SK-N-SH treated with all-trans-retinoic acid at 6 μM for 48 hours (cell line): ENCODE measurements at regions not wholly inside any gene's neighbourhood (a gene's known extent, or its start where the extent isn't known, plus 50 kb on each side); places are given as distances from the start of the nearest gene placed in this dataset.

Experiments used
- ATAC-seq: fragments of 200-7000 bp; cut with Tn5 transposase; 3 replicates; pipeline ENCODE4 v1.9.1; 2020; ENCODE audit warnings: mild to moderate bottlenecking, moderate library complexity
- ARNTL ChIP-seq: fragments of 450-650 bp; formaldehyde crosslinking; IDR thresholded peaks from 2 replicates; pipeline ENCODE4 v1.5.0; 2020; ENCODE audit warnings: low read depth, mild to moderate bottlenecking, moderate library complexity, borderline replicate concordance
- BACH2 ChIP-seq: fragments of 250-450 bp; sonication (Bioruptor Pico); IDR thresholded peaks from 2 replicates; pipeline ENCODE4 v1.9.0; 2021; ENCODE audit warnings: mild to moderate bottlenecking, borderline replicate concordance
- CREB5 ChIP-seq: fragments of 250-450 bp; sonication (Bioruptor Pico); IDR thresholded peaks from 2 replicates; pipeline ENCODE4 v1.5.1; 2020; ENCODE audit warnings: low read depth, mild to moderate bottlenecking, moderate library complexity
- CSDC2 ChIP-seq: fragments of 250-450 bp; sonication (Bioruptor Pico); IDR thresholded peaks from 2 replicates; pipeline ENCODE4 v1.5.0; 2020; ENCODE audit warnings: mild to moderate bottlenecking, moderate library complexity
- ESRRG ChIP-seq: fragments of 250-450 bp; sonication (Bioruptor Pico); IDR thresholded peaks from 2 replicates; pipeline ENCODE4 v1.6.1; 2021; ENCODE audit warnings: mild to moderate bottlenecking
- GLIS3 ChIP-seq: fragments of 250-450 bp; sonication (Bioruptor Pico); IDR thresholded peaks from 2 replicates; pipeline ENCODE4 v1.5.0; 2020; ENCODE audit warnings: mild to moderate bottlenecking, moderate library complexity
- ISL1 ChIP-seq: fragments of 250-450 bp; sonication (Bioruptor Pico); IDR thresholded peaks from 2 replicates; pipeline ENCODE4 v2.1.2; 2022; ENCODE audit warnings: mild to moderate bottlenecking, moderate library complexity
- OSR1 ChIP-seq: fragments of 250-450 bp; sonication (Bioruptor Pico); IDR thresholded peaks from 2 replicates; pipeline ENCODE4 v1.8.0; 2022; ENCODE audit warnings: moderate library complexity, mild to moderate bottlenecking, inconsistent platforms
- POU6F1 ChIP-seq: fragments of 250-450 bp; sonication (Bioruptor Pico); IDR thresholded peaks from 2 replicates; pipeline ENCODE4 v1.8.0; 2021; ENCODE audit warnings: low read depth, mild to moderate bottlenecking, moderate library complexity, borderline replicate concordance
- PPARA ChIP-seq: fragments of 250-450 bp; sonication (Bioruptor Pico); IDR thresholded peaks from 2 replicates; pipeline ENCODE4 v1.5.0; 2020; ENCODE audit warnings: mild to moderate bottlenecking, borderline replicate concordance
- RARB ChIP-seq: fragments of 250-450 bp; sonication (Bioruptor Pico); IDR thresholded peaks from 2 replicates; pipeline ENCODE4 v1.8.0; 2021; ENCODE audit warnings: mild to moderate bottlenecking, moderate library complexity
- TCF4 ChIP-seq: fragments of 250-450 bp; sonication (Bioruptor Pico); IDR thresholded peaks from 2 replicates; pipeline ENCODE4 v1.8.0; 2021; ENCODE audit warnings: mild to moderate bottlenecking, moderate library complexity, borderline replicate concordance
- TOX ChIP-seq: fragments of 250-450 bp; sonication (Bioruptor Pico); IDR thresholded peaks from 2 replicates; pipeline ENCODE4 v1.8.0; 2021; ENCODE audit warnings: mild to moderate bottlenecking, moderate library complexity, borderline replicate concordance
- ZC3H10 ChIP-seq: fragments of 250-450 bp; sonication (Bioruptor Pico); IDR thresholded peaks from 2 replicates; pipeline ENCODE4 v1.5.1; 2021; ENCODE audit warnings: mild to moderate bottlenecking, moderate library complexity
- ZFP3 ChIP-seq: fragments of 250-450 bp; sonication (Bioruptor Pico); IDR thresholded peaks from 2 replicates; pipeline ENCODE4 v1.5.0; 2020; ENCODE audit warnings: mild to moderate bottlenecking, moderate library complexity
- ZFP30 ChIP-seq: fragments of 450-650 bp; formaldehyde crosslinking; IDR thresholded peaks from 2 replicates; pipeline ENCODE4 v1.5.0; 2022; ENCODE audit warnings: mild to moderate bottlenecking, moderate library complexity
- ZNF565 ChIP-seq: fragments of 450-650 bp; formaldehyde crosslinking; conservative IDR thresholded peaks from 2 replicates; pipeline ENCODE4 v1.5.0; 2020; ENCODE audit warnings: low read depth, mild to moderate bottlenecking, moderate library complexity
- ZNF70 ChIP-seq: fragments of 450-650 bp; formaldehyde crosslinking; IDR thresholded peaks from 2 replicates; pipeline ENCODE4 v1.5.0; 2020; ENCODE audit warnings: mild to moderate bottlenecking, moderate library complexity
- ZNF8 ChIP-seq: fragments of 450-650 bp; formaldehyde crosslinking; IDR thresholded peaks from 2 replicates; pipeline ENCODE4 v1.5.0; 2020; ENCODE audit warnings: mild to moderate bottlenecking, moderate library complexity
- TF ChIP-seq, protein P1 (sequence below): fragments of 250-450 bp; sonication (Bioruptor Pico); IDR thresholded peaks from 2 replicates; pipeline ENCODE4 v1.5.1; 2021; ENCODE audit warnings: mild to moderate bottlenecking, moderate library complexity
- TF ChIP-seq, protein P2 (sequence below): fragments of 250-450 bp; sonication (Bioruptor Pico); IDR thresholded peaks from 2 replicates; pipeline ENCODE4 v1.8.0; 2020; ENCODE audit warnings: mild to moderate bottlenecking, moderate library complexity, borderline replicate concordance
- TF ChIP-seq, protein P3 (sequence below): fragments of 250-450 bp; sonication (Bioruptor Pico); IDR thresholded peaks from 2 replicates; pipeline ENCODE4 v1.5.0; 2020; ENCODE audit warnings: mild to moderate bottlenecking, moderate library complexity

- ATAC-seq = peak; percentile 20; the same call in 1 of the 3 replicates
- TF ChIP-seq ESRRG (CRISPR knock-in tag) (no peak), BACH2 (CRISPR knock-in tag) (no peak), RARB (CRISPR knock-in tag) (no peak), ARNTL (CRISPR knock-in tag) (no peak), TCF4 (CRISPR knock-in tag) (no peak), ZNF70 (CRISPR knock-in tag) (no peak), CREB5 (CRISPR knock-in tag) (no peak), PPARA (CRISPR knock-in tag) (no peak), ISL1 (CRISPR knock-in tag) (no peak), POU6F1 (CRISPR knock-in tag) (no peak), CSDC2 (CRISPR knock-in tag) (no peak), ZNF565 (CRISPR knock-in tag) (no peak), ZFP3 (CRISPR knock-in tag) (no peak), TOX (no peak), OSR1 (no peak), ZC3H10 (CRISPR knock-in tag) (no peak)
- TF ChIP-seq, protein P1, sequence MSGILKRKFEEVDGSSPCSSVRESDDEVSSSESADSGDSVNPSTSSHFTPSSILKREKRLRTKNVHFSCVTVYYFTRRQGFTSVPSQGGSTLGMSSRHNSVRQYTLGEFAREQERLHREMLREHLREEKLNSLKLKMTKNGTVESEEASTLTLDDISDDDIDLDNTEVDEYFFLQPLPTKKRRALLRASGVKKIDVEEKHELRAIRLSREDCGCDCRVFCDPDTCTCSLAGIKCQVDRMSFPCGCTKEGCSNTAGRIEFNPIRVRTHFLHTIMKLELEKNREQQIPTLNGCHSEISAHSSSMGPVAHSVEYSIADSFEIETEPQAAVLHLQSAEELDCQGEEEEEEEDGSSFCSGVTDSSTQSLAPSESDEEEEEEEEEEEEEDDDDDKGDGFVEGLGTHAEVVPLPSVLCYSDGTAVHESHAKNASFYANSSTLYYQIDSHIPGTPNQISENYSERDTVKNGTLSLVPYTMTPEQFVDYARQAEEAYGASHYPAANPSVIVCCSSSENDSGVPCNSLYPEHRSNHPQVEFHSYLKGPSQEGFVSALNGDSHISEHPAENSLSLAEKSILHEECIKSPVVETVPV (CRISPR knock-in tag) = no peak
- TF ChIP-seq, protein P2, sequence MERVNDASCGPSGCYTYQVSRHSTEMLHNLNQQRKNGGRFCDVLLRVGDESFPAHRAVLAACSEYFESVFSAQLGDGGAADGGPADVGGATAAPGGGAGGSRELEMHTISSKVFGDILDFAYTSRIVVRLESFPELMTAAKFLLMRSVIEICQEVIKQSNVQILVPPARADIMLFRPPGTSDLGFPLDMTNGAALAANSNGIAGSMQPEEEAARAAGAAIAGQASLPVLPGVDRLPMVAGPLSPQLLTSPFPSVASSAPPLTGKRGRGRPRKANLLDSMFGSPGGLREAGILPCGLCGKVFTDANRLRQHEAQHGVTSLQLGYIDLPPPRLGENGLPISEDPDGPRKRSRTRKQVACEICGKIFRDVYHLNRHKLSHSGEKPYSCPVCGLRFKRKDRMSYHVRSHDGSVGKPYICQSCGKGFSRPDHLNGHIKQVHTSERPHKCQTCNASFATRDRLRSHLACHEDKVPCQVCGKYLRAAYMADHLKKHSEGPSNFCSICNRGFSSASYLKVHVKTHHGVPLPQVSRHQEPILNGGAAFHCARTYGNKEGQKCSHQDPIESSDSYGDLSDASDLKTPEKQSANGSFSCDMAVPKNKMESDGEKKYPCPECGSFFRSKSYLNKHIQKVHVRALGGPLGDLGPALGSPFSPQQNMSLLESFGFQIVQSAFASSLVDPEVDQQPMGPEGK (CRISPR knock-in tag) = no peak
- TF ChIP-seq, protein P3, sequence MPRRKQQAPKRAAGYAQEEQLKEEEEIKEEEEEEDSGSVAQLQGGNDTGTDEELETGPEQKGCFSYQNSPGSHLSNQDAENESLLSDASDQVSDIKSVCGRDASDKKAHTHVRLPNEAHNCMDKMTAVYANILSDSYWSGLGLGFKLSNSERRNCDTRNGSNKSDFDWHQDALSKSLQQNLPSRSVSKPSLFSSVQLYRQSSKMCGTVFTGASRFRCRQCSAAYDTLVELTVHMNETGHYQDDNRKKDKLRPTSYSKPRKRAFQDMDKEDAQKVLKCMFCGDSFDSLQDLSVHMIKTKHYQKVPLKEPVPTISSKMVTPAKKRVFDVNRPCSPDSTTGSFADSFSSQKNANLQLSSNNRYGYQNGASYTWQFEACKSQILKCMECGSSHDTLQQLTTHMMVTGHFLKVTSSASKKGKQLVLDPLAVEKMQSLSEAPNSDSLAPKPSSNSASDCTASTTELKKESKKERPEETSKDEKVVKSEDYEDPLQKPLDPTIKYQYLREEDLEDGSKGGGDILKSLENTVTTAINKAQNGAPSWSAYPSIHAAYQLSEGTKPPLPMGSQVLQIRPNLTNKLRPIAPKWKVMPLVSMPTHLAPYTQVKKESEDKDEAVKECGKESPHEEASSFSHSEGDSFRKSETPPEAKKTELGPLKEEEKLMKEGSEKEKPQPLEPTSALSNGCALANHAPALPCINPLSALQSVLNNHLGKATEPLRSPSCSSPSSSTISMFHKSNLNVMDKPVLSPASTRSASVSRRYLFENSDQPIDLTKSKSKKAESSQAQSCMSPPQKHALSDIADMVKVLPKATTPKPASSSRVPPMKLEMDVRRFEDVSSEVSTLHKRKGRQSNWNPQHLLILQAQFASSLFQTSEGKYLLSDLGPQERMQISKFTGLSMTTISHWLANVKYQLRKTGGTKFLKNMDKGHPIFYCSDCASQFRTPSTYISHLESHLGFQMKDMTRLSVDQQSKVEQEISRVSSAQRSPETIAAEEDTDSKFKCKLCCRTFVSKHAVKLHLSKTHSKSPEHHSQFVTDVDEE (CRISPR knock-in tag) = no peak
These were observed 86.3 kb upstream of the ESR1 start for GRCh38 chr6:151721146-151721545.

- TF ChIP-seq ZC3H10 (CRISPR knock-in tag) (no peak), CSDC2 (CRISPR knock-in tag) (no peak), TCF4 (CRISPR knock-in tag) (no peak), ARNTL (CRISPR knock-in tag) (no peak), GLIS3 (no peak)
- no peak for ATAC-seq
These were observed 85.8 kb upstream of the ESR1 start for GRCh38 chr6:151721671-151722070.

GRCh38 chr6:151722342-151722741 is 85.1 kb upstream of the ESR1 start:
- TF ChIP-seq, protein P1 (CRISPR knock-in tag) = no peak
- TF ChIP-seq, protein P3 (CRISPR knock-in tag) = no peak
- TF ChIP-seq ZC3H10 (CRISPR knock-in tag) (no peak), BACH2 (CRISPR knock-in tag) (no peak), ZFP30 (no peak), ARNTL (CRISPR knock-in tag) (no peak), ZNF8 (no peak), ZFP3 (CRISPR knock-in tag) (no peak), GLIS3 (no peak), ZNF70 (CRISPR knock-in tag) (no peak)
- ATAC-seq = no peak
